OCI-LY7 (cell line): ENCODE measurements at regions not wholly inside any gene's neighbourhood (a gene's known extent, or its start where the extent isn't known, plus 50 kb on each side); places are given as distances from the start of the nearest gene placed in this dataset.

Experiments
- CTCF ChIP-seq: fragments of 200-600 bp; sonication (generic); conservative IDR thresholded peaks from 2 replicates; pipeline ENCODE4 v1.5.1; 2014; ENCODE audit warnings: mild to moderate bottlenecking, antibody characterized with exemption, low read length, moderate library complexity, mixed read lengths
- EZH2phosphoT487 ChIP-seq: fragments of 200-600 bp; sonication (generic); IDR thresholded peaks from 2 replicates; pipeline ENCODE4 v1.6.1; 2018; ENCODE audit warnings: low read depth, borderline replicate concordance, mild to moderate bottlenecking, mixed run types, antibody characterized with exemption, low read length, moderate library complexity, mixed read lengths

GRCh38 chr2:122174061-122174460, 418.6 kb downstream of the TSN start:
- no peak for TF ChIP-seq CTCF
- TF ChIP-seq EZH2phosphoT487: no peak
